Transverse colon (tissue), 4 donors: ENCODE measurements at regions not wholly inside any gene's neighbourhood (a gene's known extent, or its start where the extent isn't known, plus 50 kb on each side); places are given as distances from the start of the nearest gene placed in this dataset.

Experiments
- CTCF ChIP-seq, 5 experiments: fragments of 200-600 bp in 3 of 5; fragments of 450-650 bp in 2 of 5; sonication (generic) in 3 of 5; IDR thresholded peaks; 1 replicate in 2 of 5; 2 replicates in 3 of 5; pipeline ENCODE4 v1.5.1; 2016 to 2017; ENCODE audit warnings: antibody characterized with exemption in 5 of 5, inconsistent platforms in 3 of 5, mild to moderate bottlenecking in 2 of 5, moderate library complexity in 1 of 5
- EP300 ChIP-seq: sonication (generic); formaldehyde crosslinking; IDR thresholded peaks from one replicate; pipeline ENCODE4 v1.6.1; 2017; ENCODE audit warnings: antibody characterized with exemption, low read depth
- POLR2A ChIP-seq: fragments of 450-650 bp; IDR thresholded peaks from one replicate; pipeline ENCODE4 v1.6.1; 2016; ENCODE audit warnings: antibody characterized with exemption, mild to moderate bottlenecking, moderate library complexity
- POLR2AphosphoS5 ChIP-seq, 3 donors: sonication (generic); formaldehyde crosslinking; IDR thresholded peaks; one replicate each; pipeline ENCODE4 v1.6.1; 2016; ENCODE audit warnings: antibody characterized with exemption in 3 of 3

- TF ChIP-seq POLR2A, result no peak
- no peak for TF ChIP-seq CTCF (IDR thresholded peaks at IDR 0.05)
- TF ChIP-seq POLR2AphosphoS5 (IDR thresholded peaks at IDR 0.05), result no peak
- TF ChIP-seq EP300, result no peak
Observed at GRCh38 chrY:9257255-9257654, 80.0 kb upstream of the TSPY4 start.
